A673 (cell line): ENCODE measurements at regions not wholly inside any gene's neighbourhood (a gene's known extent, or its start where the extent isn't known, plus 50 kb on each side); places are given as distances from the start of the nearest gene placed in this dataset.

Experiments
- BruUV-seq: library from RNA; stranded (reverse); fragments of 400-500 nt; replicated peaks from 2 replicates; lab custom pipeline; 2021; lab: Mats Ljungman, UMichigan
- CTCF ChIA-PET: fragments of 300-600 bp; sonication (Branson Sonifier 250); formaldehyde crosslinking; loops from one replicate; lab custom pipeline; 2022; ENCODE audit warnings: antibody characterized with exemption; lab: Charles Lee
- POLR2A ChIA-PET: fragments of 300-600 bp; sonication (Branson Sonifier 250); formaldehyde crosslinking; loops from one replicate; lab custom pipeline; 2022; ENCODE audit warnings: antibody characterized with exemption; ENCODE audit not compliant: low non-redundant PET; lab: Charles Lee
- DNase-seq: peaks from one replicate; pipeline ENCODE4 v3.0.0-alpha.2; 2015; ENCODE audit warnings: low spot score
- H3K27ac ChIP-seq: fragments of 200-600 bp; sonication (generic); 2 replicates; pipeline ENCODE4 v1.5.1; 2016; ENCODE audit warnings: mixed run types, low read depth, mild to moderate bottlenecking, mixed read lengths, antibody characterized with exemption, low read length; ENCODE audit not compliant: poor library complexity, severe bottlenecking
- H3K27me3 ChIP-seq: fragments of 200-600 bp; sonication (generic); replicated peaks from 2 replicates; pipeline ENCODE4 v1.6.1; 2017; ENCODE audit warnings: mixed run types, low read depth, mild to moderate bottlenecking, mixed read lengths, antibody characterized with exemption, low read length; ENCODE audit not compliant: insufficient read depth, poor library complexity
- H3K36me3 ChIP-seq: fragments of 200-600 bp; sonication (generic); 2 replicates; pipeline ENCODE4 v1.6.1; 2016; ENCODE audit warnings: mixed run types, mild to moderate bottlenecking, mixed read lengths, antibody characterized with exemption, low read length; ENCODE audit not compliant: insufficient read depth, poor library complexity, severe bottlenecking
- H3K4me1 ChIP-seq: fragments of 200-600 bp; sonication (generic); 2 replicates; pipeline ENCODE4 v1.6.1; 2017; ENCODE audit warnings: mixed run types, mild to moderate bottlenecking, mixed read lengths, antibody characterized with exemption, low read length; ENCODE audit not compliant: insufficient read depth, poor library complexity, severe bottlenecking
- H3K4me3 ChIP-seq: fragments of 200-600 bp; sonication (generic); 2 replicates; pipeline ENCODE4 v1.5.1; 2016; ENCODE audit warnings: low read depth, mixed run types, mild to moderate bottlenecking, mixed read lengths, low read length; ENCODE audit not compliant: poor library complexity, severe bottlenecking
- H3K9me3 ChIP-seq: fragments of 200-600 bp; sonication (generic); 2 replicates; pipeline ENCODE4 v1.6.1; 2016; ENCODE audit warnings: mixed run types, low read depth, mild to moderate bottlenecking, mixed read lengths, antibody characterized with exemption, low read length; ENCODE audit not compliant: poor library complexity, severe bottlenecking
- CTCF ChIP-seq: fragments of 300-800, 200-600 bp; sonication (generic); conservative IDR thresholded peaks from 2 replicates; pipeline ENCODE4 v1.5.1; 2017; ENCODE audit warnings: low read depth, mild to moderate bottlenecking, antibody characterized with exemption, low read length, moderate library complexity, mixed read lengths
- EZH2 ChIP-seq: fragments of 200-600 bp; sonication (generic); IDR thresholded peaks from 2 replicates; pipeline ENCODE4 v1.6.1; 2017; ENCODE audit warnings: borderline replicate concordance, low read depth, mild to moderate bottlenecking, mixed read lengths, antibody characterized with exemption, low read length; ENCODE audit not compliant: poor library complexity, severe bottlenecking
- intact Hi-C: fragments of 100-400 bp; cut with micrococcal nuclease; formaldehyde crosslinking; loops from one replicate; pipeline ENCODE4 v1.10.0; 2022; ENCODE audit not compliant: unreplicated experiment

DNA sequence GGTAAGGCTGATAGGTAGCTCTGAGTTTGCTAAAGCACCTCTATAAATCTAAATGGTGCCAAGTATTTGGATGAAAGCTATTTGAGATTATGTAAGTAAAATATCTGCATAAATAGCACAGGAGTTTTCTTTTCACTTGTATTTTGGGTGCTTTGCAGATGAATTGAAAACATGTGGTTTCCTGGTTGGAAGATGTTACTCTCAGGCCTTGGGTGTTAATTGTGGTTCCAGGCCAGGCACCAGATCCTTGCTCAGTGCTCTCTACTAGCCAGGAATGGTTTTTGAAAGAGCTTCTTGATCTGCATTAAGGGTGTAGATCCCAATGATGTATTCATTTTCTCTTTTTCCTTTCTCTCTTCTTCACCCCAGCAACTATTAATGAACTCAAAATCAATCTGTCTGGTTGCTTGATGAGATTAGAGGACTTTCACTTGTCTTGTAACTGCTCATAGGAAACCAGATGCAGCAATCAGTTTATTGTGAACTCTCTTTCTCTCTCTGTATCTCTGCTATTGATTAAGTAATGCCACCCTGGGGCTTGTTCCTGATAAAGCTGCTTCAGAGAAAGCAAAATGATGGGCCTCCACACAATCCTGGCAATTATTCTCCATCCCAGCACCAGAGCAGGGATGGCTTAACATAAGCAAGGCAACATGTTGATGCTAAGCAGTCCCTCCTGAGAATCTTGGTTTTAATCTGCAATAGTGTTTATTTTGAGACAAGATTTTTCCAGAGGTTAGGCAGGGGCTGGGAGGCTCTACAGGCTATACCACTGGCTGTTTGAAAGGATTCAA is 147.0 kb upstream of the NTM start:
- TF ChIP-seq EZH2 (no peak), CTCF (no peak)
- no TSS peak for BruUV-seq
- Histone ChIP-seq H3K27me3 (peaks cover 48% of the 10 kb centered on the region), H3K4me1 (no peaks in the 10 kb centered on the region), H3K4me3 (no peak overlapping the region), H3K27ac (no peak overlapping the region), H3K36me3 (no peaks in the 10 kb centered on the region), H3K9me3 (no peaks in the 10 kb centered on the region)
- intact Hi-C loops: no loop called here
- DNase-seq: no peak
- POLR2A ChIA-PET: no interaction called here
- CTCF ChIA-PET: no interaction called here

GRCh38 chr11:131228378-131228777 is 142.0 kb upstream of the NTM start:
- Histone ChIP-seq H3K9me3 (no peaks in the 10 kb centered on the region), H3K36me3 (no peaks in the 10 kb centered on the region), H3K4me3 (no peak overlapping the region), H3K4me1 (no peaks in the 10 kb centered on the region), H3K27me3 (peaks cover 63% of the 10 kb centered on the region), H3K27ac (no peak overlapping the region)
- intact Hi-C loops: no loop called here
- ChIA-PET POLR2A (no interaction called here), CTCF (no interaction called here)
- DNase-seq: no peak
- BruUV-seq: no TSS peak
- TF ChIP-seq CTCF (no peak), EZH2 (no peak)

GRCh38 chr11:131229221-131229620 is 141.2 kb upstream of the NTM start:
- ChIA-PET POLR2A (no interaction called here), CTCF (no interaction called here)
- TF ChIP-seq EZH2 (no peak), CTCF (no peak)
- peaks cover 58% of the 10 kb centered on the region for H3K27me3 ChIP-seq
- no peaks in the 10 kb centered on the region for H3K4me1 ChIP-seq
- no peak for DNase-seq
- BruUV-seq: no TSS peak
- intact Hi-C loops: no loop called here
- H3K36me3 ChIP-seq: no peaks in the 10 kb centered on the region
- no peaks in the 10 kb centered on the region for H3K9me3 ChIP-seq
- H3K27ac ChIP-seq: no peak overlapping the region
- H3K4me3 ChIP-seq: no peak overlapping the region
